GM18868 (cell line): ENCODE measurements at regions not wholly inside any gene's neighbourhood (a gene's known extent, or its start where the extent isn't known, plus 50 kb on each side); places are given as distances from the start of the nearest gene placed in this dataset.

ENCODE experiments used
- ATAC-seq: cut with Tn5 transposase; IDR thresholded peaks from one replicate; pipeline ENCODE4 v1.9.1; 2021; ENCODE audit warnings: mild to moderate bottlenecking, moderate library complexity; ENCODE audit not compliant: unreplicated experiment

- no peak for ATAC-seq
Observed at GRCh38 chr1:10848109-10848684, 51.8 kb upstream of the CASZ1 start.

GRCh38 chr1:10850026-10850425 is 53.6 kb upstream of the CASZ1 start:
- no peak for ATAC-seq

- no peak for ATAC-seq
Observed at GRCh38 chr1:10851024-10852013, 54.9 kb upstream of the CASZ1 start.

- ATAC-seq, result no peak
Observed at GRCh38 chr1:10852018-10852417, 55.6 kb upstream of the CASZ1 start.

- ATAC-seq, result no peak
Observed at GRCh38 chr1:10852486-10852885, 56.0 kb upstream of the CASZ1 start.

GRCh38 chr1:10852998-10853520 is 56.6 kb upstream of the CASZ1 start:
- no peak for ATAC-seq

GRCh38 chr1:10853701-10854100 is 57.3 kb upstream of the CASZ1 start:
- ATAC-seq, result no peak

- ATAC-seq, result no peak
Observed at GRCh38 chr1:10854856-10855459, 58.5 kb upstream of the CASZ1 start.

GRCh38 chr1:10856176-10856683 is 59.8 kb upstream of the CASZ1 start:
- no peak for ATAC-seq

- ATAC-seq, result no peak
Observed at GRCh38 chr1:10856863-10857598, 60.6 kb upstream of the CASZ1 start.

GRCh38 chr1:10857687-10858086 is 61.2 kb upstream of the CASZ1 start:
- no peak for ATAC-seq

GRCh38 chr1:10860218-10860617 is 63.8 kb upstream of the CASZ1 start:
- no peak for ATAC-seq

GRCh38 chr1:10860682-10861081 is 64.2 kb upstream of the CASZ1 start:
- no peak for ATAC-seq

- no peak for ATAC-seq
Observed at GRCh38 chr1:10861822-10862221, 65.4 kb upstream of the CASZ1 start.

- ATAC-seq, result no peak
Observed at GRCh38 chr1:10862743-10863335, 66.4 kb upstream of the CASZ1 start.

GRCh38 chr1:10863886-10864285 is 67.4 kb upstream of the CASZ1 start:
- ATAC-seq, result no peak

- no peak for ATAC-seq
Observed at GRCh38 chr1:10864776-10865175, 68.3 kb upstream of the CASZ1 start.

- ATAC-seq, result no peak
Observed at GRCh38 chr1:10865518-10866320, 69.3 kb upstream of the CASZ1 start.

- ATAC-seq, result no peak
Observed at GRCh38 chr1:10866321-10867093, 70.1 kb upstream of the CASZ1 start.
